H1 (cell line): ENCODE measurements at regions not wholly inside any gene's neighbourhood (a gene's known extent, or its start where the extent isn't known, plus 50 kb on each side); places are given as distances from the start of the nearest gene placed in this dataset.

Experiments used
- CTCF ChIA-PET: fragments of 300-600 bp; sonication (Branson Sonifier 250); formaldehyde crosslinking; loops from one replicate; lab custom pipeline; 2021; ENCODE audit not compliant: partially characterized antibody; lab: Charles Lee
- POLR2A ChIA-PET: fragments of 300-600 bp; sonication (Branson Sonifier 250); formaldehyde crosslinking; loops from one replicate; lab custom pipeline; 2021; ENCODE audit warnings: inconsistent platforms; ENCODE audit not compliant: partially characterized antibody; lab: Charles Lee
- DNase-seq, 2 experiments: peaks; one replicate each; pipeline versions ENCODE4 v3.0.0 to v3.0.0-alpha.2; 2010 to 2022; ENCODE audit warnings: low spot score in 2 of 2, low read depth in 1 of 2, mixed read lengths in 1 of 2
- FAIRE-seq: peaks from 2 replicates; lab custom pipeline; 2011; peaks lifted over from hg19 to GRCh38; lab: Jason Lieb, UNC
- H2AFZ ChIP-seq: 2 replicates; pipeline ENCODE4 v1.8.1; 2012; ENCODE audit warnings: low read length, inconsistent platforms
- H2AK5ac ChIP-seq: 2 replicates; pipeline ENCODE4 v1.6.1; 2013; ENCODE audit warnings: low read depth, low read length
- H2BK120ac ChIP-seq: replicated peaks from 2 replicates; pipeline ENCODE3; 2013; ENCODE audit warnings: low read depth, low read length, inconsistent platforms
- H2BK12ac ChIP-seq: 2 replicates; pipeline ENCODE4 v1.6.1; 2013; ENCODE audit warnings: low read depth, low read length
- H2BK15ac ChIP-seq: 2 replicates; pipeline ENCODE4 v1.6.1; 2013; ENCODE audit warnings: low read length
- H2BK20ac ChIP-seq: 2 replicates; pipeline ENCODE4 v1.6.1; 2013; ENCODE audit warnings: low read length
- H2BK5ac ChIP-seq: 2 replicates; pipeline ENCODE4 v1.6.1; 2013; ENCODE audit warnings: low read depth, low read length
- H3K14ac ChIP-seq: 2 replicates; pipeline ENCODE4 v1.6.1; 2013; ENCODE audit warnings: inconsistent platforms; ENCODE audit not compliant: insufficient read length
- H3K18ac ChIP-seq: 2 replicates; pipeline ENCODE4 v1.6.1; 2013; ENCODE audit warnings: low read length; ENCODE audit errors: extremely low read depth
- H3K23ac ChIP-seq: 2 replicates; pipeline ENCODE4 v1.6.1; 2013; ENCODE audit warnings: inconsistent platforms; ENCODE audit not compliant: insufficient read length
- H3K23me2 ChIP-seq: 2 replicates; pipeline ENCODE4 v1.6.1; 2013; ENCODE audit warnings: low read depth, low read length
- H3K27ac ChIP-seq: 2 replicates; pipeline ENCODE4 v1.6.1; 2011; ENCODE audit warnings: low read depth, low read length, inconsistent platforms
- H3K27me3 ChIP-seq, 4 experiments: replicated peaks in 1 of 4; 1 replicate in 1 of 4; 2 replicates in 3 of 4; pipeline versions ENCODE4 v1.6.1 to v1.8.1; 2011 to 2013; ENCODE audit warnings: low read length in 3 of 4, mild to moderate bottlenecking in 3 of 4, inconsistent platforms in 2 of 4, mixed read lengths in 2 of 4, moderate library complexity in 1 of 4; ENCODE audit not compliant: control insufficient read depth in 3 of 4, insufficient read depth in 3 of 4; ENCODE audit errors: extremely low read depth in 1 of 4
- H3K36me3 ChIP-seq, 4 experiments: 2 replicates each; pipeline versions ENCODE4 v1.6.1 to v1.8.1; 2011 to 2013; ENCODE audit warnings: mild to moderate bottlenecking in 4 of 4, low read length in 3 of 4, moderate library complexity in 2 of 4, control low read depth in 1 of 4, inconsistent platforms in 1 of 4; ENCODE audit not compliant: insufficient read depth in 4 of 4, control insufficient read depth in 2 of 4
- H3K4ac ChIP-seq: replicated peaks from 2 replicates; pipeline ENCODE3; 2013; ENCODE audit warnings: low read length, low read depth, mixed read lengths, inconsistent platforms; ENCODE audit not compliant: insufficient read length
- H3K4me1 ChIP-seq, 4 experiments: replicated peaks in 1 of 4; 1 replicate in 1 of 4; 2 replicates in 3 of 4; pipeline versions ENCODE4 v1.6.1 to v1.8.1; 2011 to 2013; ENCODE audit warnings: low read length in 3 of 4, inconsistent platforms in 2 of 4, mixed read lengths in 1 of 4; ENCODE audit not compliant: insufficient read depth in 4 of 4, control insufficient read depth in 3 of 4
- H3K4me2 ChIP-seq, 2 experiments: 2 replicates each; pipeline versions ENCODE4 v1.6.1 to v1.8.1; 2011 to 2013; ENCODE audit warnings: low read depth in 2 of 2, low read length in 2 of 2, control low read depth in 1 of 2, inconsistent platforms in 1 of 2, mild to moderate bottlenecking in 1 of 2; ENCODE audit not compliant: insufficient read depth in 1 of 2
- H3K4me3 ChIP-seq, 4 experiments: fragments of 200-600, 300-600 bp in 1 of 4; sonication (generic), shearing (Covaris generic), sonication (Bioruptor Twin) in 1 of 4; 2 replicates each; pipeline versions ENCODE4 v1.5.1 to v1.8.1; 2011 to 2016; ENCODE audit warnings: low read length in 4 of 4, low read depth in 3 of 4, control low read depth in 2 of 4, inconsistent platforms in 2 of 4, mild to moderate bottlenecking in 2 of 4, mixed read lengths in 1 of 4, moderate library complexity in 1 of 4; ENCODE audit not compliant: insufficient read depth in 2 of 4; ENCODE audit errors: extremely low read depth in 1 of 4
- H3K56ac ChIP-seq: replicated peaks from 2 replicates; pipeline ENCODE3; 2013; ENCODE audit warnings: low read depth, mild to moderate bottlenecking, mixed read lengths, low read length, inconsistent platforms; ENCODE audit not compliant: insufficient read length
- H3K79me1 ChIP-seq: 2 replicates; pipeline ENCODE4 v1.6.1; 2013; ENCODE audit warnings: low read depth, low read length, control low read depth
- H3K79me2 ChIP-seq, 2 experiments: 2 replicates each; pipeline versions ENCODE4 v1.6.1 to v1.8.1; 2012 to 2013; ENCODE audit warnings: low read length in 2 of 2, mild to moderate bottlenecking in 2 of 2, inconsistent platforms in 1 of 2; ENCODE audit not compliant: insufficient read depth in 2 of 2, control insufficient read depth in 1 of 2
- H3K9ac ChIP-seq, 4 experiments: replicated peaks in 1 of 4; 1 replicate in 1 of 4; 2 replicates in 3 of 4; pipeline versions ENCODE4 v1.6.1 to v1.8.1; 2011 to 2013; ENCODE audit warnings: low read depth in 3 of 4, low read length in 3 of 4, control low read depth in 2 of 4, mild to moderate bottlenecking in 2 of 4, moderate library complexity in 2 of 4, inconsistent platforms in 1 of 4; ENCODE audit errors: extremely low read depth in 1 of 4
- H3K9me3 ChIP-seq, 2 experiments: 2 replicates each; pipeline versions ENCODE4 v1.6.1 to v1.8.1; 2012 to 2013; ENCODE audit warnings: mild to moderate bottlenecking in 2 of 2, moderate library complexity in 2 of 2, control low read depth in 1 of 2, inconsistent platforms in 1 of 2, low read depth in 1 of 2, low read length in 1 of 2, mixed read lengths in 1 of 2; ENCODE audit not compliant: insufficient read depth in 2 of 2
- H4K20me1 ChIP-seq, 2 experiments: replicated peaks in 1 of 2; 2 replicates each; pipeline versions ENCODE3 to v1.8.1; 2011 to 2013; ENCODE audit warnings: inconsistent platforms in 2 of 2, low read length in 2 of 2, mild to moderate bottlenecking in 1 of 2; ENCODE audit not compliant: insufficient read depth in 2 of 2, control insufficient read depth in 1 of 2
- H4K5ac ChIP-seq: 2 replicates; pipeline ENCODE4 v1.6.1; 2013; ENCODE audit warnings: low read length, low read depth, mixed read lengths, inconsistent platforms; ENCODE audit not compliant: insufficient read length
- H4K8ac ChIP-seq: 2 replicates; pipeline ENCODE4 v1.8.0; 2013; ENCODE audit warnings: mild to moderate bottlenecking, moderate library complexity, low read length, inconsistent platforms; ENCODE audit not compliant: insufficient read depth; ENCODE audit errors: extremely low read depth
- H4K91ac ChIP-seq: replicated peaks from 2 replicates; pipeline ENCODE3; 2013; ENCODE audit warnings: low read length, mixed read lengths, inconsistent platforms; ENCODE audit not compliant: insufficient read length
- TBP ChIP-seq: IDR thresholded peaks from 2 replicates; pipeline ENCODE4 v1.6.1; 2011; ENCODE audit warnings: low read depth, low read length, improper control_type of control experiment
- TEAD4 ChIP-seq: IDR thresholded peaks from 2 replicates; pipeline ENCODE4 v1.6.1; 2012; ENCODE audit warnings: low read depth, low read length, inconsistent platforms, mixed read lengths
- WGBS, 2 experiments: shearing (Covaris generic) in 1 of 2; methylation state at CpG; one replicate each; pipeline versions ENCODE4 v1.1.6 to v1.1.7; 2013 to 2015; ENCODE audit warnings: low lambda C conversion rate in 2 of 2, mixed read lengths in 2 of 2, inconsistent platforms in 1 of 2, low coverage in 1 of 2, missing lambda C conversion rate in 1 of 2; ENCODE audit not compliant: insufficient replicate concordance in 2 of 2, insufficient coverage in 1 of 2, insufficient read length in 1 of 2; ENCODE audit errors: extremely low coverage in 1 of 2, missing lambda C conversion rate in 1 of 2; 5-methylcytosine and 5-hydroxymethylcytosine counted together

DNA sequence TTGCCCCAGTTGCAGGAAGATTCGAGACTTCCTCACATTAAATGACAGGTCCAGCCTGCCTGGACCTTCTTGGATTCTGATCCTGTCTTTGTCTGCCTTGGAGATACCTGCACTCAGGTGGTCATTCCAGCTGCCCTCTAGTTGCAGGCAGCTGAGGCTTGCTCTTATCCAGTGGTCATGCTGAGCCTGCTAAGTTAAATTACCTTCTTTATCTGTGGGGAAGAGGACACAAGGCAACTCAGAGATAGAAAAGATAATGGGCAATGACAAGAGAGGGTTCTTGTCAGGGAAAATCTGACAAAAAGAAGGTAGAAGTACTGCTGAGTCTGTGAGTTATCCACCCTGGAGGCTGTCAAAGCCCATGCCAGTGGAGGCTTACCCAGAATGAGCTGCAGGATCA is 401.4 kb downstream of the MID1IP1 start:
- WGBS, 2 experiments, result 60% methylated on average over 1 of the region's 1 CpG; no CpG with 5 or more reads in 1 of the 2 experiments
- ChIA-PET CTCF (no interaction called here), POLR2A (no interaction called here)
- Histone ChIP-seq H3K9ac (no peak overlapping the region), H2BK12ac (no peak overlapping the region), H2BK15ac (no peak overlapping the region), H3K79me2 (no peaks in the 10 kb centered on the region), H3K27me3 (no peaks in the 10 kb centered on the region), H3K18ac (no peak overlapping the region), H2BK20ac (no peak overlapping the region), H4K91ac (no peak overlapping the region), H2AFZ (no peak overlapping the region), H4K20me1 (no peaks in the 10 kb centered on the region), H2AK5ac (no peak overlapping the region), H3K27ac (no peak overlapping the region), H3K56ac (no peak overlapping the region), H3K36me3 (no peaks in the 10 kb centered on the region), H3K9me3 (no peaks in the 10 kb centered on the region), H3K4ac (no peak overlapping the region), H3K79me1 (no peaks in the 10 kb centered on the region), H3K4me2 (no peak overlapping the region), H2BK5ac (no peak overlapping the region), H4K5ac (no peak overlapping the region), H2BK120ac (no peak overlapping the region), H3K23me2 (no peaks in the 10 kb centered on the region), H3K23ac (no peak overlapping the region), H3K4me3 (no peak overlapping the region), H3K4me1 (no peaks in the 10 kb centered on the region), H3K14ac (no peak overlapping the region), H4K8ac (no peak overlapping the region)
- DNase-seq (no peak), FAIRE-seq (no peak)
- TF ChIP-seq TBP (no peak), TEAD4 (no peak)
